T47D (cell line): ENCODE measurements at regions not wholly inside any gene's neighbourhood (a gene's known extent, or its start where the extent isn't known, plus 50 kb on each side); places are given as distances from the start of the nearest gene placed in this dataset.
A peak's percentile ranks its signal among the peaks of the same experiment; 100 is the strongest.

Experiments used
- DNase-seq, 2 experiments: peaks; one replicate each; pipeline versions ENCODE4 v3.0.0 to v3.0.0-alpha.2; 2011 to 2012; ENCODE audit warnings: low read depth in 1 of 2, low spot score in 1 of 2
- JUND ChIP-seq: IDR thresholded peaks from 2 replicates; pipeline ENCODE4 v1.6.1; 2012; ENCODE audit warnings: low read depth
- in situ Hi-C: cut with HindIII; loops from 2 replicates; pipeline ENCODE4 v1.10.0; 2016; ENCODE audit warnings: low sequenced_read_pairs, low pct_unique_long_range_greater_than_20kb

- TF ChIP-seq JUND: no peak
- in situ Hi-C loops: no loop called here
- no peak for DNase-seq
Measured at GRCh38 chr5:53309653-53310052, 170.8 kb upstream of the FST start.

GRCh38 chr5:53311681-53312080, 168.7 kb upstream of the FST start:
- DNase-seq: no peak
- no peak for TF ChIP-seq JUND
- in situ Hi-C loops: no loop called here

GRCh38 chr5:53313145-53313544, 167.3 kb upstream of the FST start:
- in situ Hi-C loops: no loop called here
- DNase-seq: no peak
- TF ChIP-seq JUND: no peak

DNA sequence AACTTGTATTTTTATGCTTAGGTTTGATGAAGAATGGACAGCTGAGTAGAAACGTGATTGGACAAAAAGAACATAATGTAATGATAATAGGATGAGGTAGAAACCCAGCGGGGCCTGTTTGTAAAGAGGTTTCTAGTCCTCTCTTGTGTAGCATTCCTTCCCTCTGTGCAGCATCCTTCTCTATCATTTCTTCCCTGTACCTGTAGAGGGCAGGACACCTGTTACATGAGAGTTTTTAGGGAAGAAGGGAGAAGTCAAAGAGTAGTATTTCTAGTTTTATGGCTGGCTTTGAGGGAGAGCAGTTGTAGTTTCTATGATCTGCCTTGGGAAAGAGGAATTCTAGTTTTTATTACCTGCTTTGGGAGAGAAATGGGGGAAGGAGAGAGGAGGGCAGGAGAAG, 162.1 kb upstream of the FST start:
- DNase-seq: peak in 1 of 2 experiments; percentile 35
- in situ Hi-C loops: no loop called here
- TF ChIP-seq JUND: no peak

DNA sequence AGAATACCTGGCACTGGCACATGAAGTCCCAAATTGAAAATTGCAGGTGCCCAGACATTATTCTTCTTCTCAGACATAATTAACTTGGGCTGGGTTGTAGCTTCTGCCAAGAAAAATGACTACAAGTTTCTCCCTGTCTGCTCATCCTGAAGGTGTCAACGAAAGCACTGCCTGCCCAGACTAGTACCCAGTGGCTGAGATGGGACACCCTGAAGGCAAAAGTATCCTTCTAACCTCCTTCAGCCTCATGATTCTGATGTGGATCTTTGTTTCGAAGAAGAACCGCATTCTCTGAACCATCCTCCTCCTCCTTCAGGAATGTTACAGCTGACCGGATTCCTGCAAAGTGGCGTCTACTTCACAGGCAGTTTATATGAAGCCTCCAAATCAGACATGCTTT, 161.1 kb upstream of the FST start:
- no peak for DNase-seq
- no peak for TF ChIP-seq JUND
- in situ Hi-C loops: no loop called here

DNA sequence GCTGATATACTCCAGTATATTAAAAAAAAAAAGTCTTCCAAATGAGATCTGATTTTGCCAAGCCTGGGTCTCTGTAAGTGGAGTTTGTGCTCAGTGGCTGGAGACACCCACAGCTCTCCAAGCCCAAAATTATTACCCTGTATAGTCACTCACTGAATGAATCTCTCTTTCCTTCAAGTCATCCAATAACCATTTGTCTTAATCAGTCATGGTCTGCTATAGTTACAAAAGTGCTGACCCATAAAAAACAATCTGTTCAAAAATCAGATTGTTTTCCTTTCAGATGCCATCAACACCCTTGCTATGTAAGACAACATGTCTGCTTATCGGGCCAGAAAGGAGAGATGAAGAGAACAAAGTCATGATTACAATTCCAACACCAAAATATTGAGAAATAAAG, 159.4 kb upstream of the FST start:
- no peak for TF ChIP-seq JUND
- in situ Hi-C loops: no loop called here
- no peak for DNase-seq

- in situ Hi-C loops: no loop called here
- DNase-seq: no peak
- no peak for TF ChIP-seq JUND
Measured at GRCh38 chr5:53321721-53322120, 158.7 kb upstream of the FST start.

GRCh38 chr5:53322257-53322656, 158.2 kb upstream of the FST start:
- no peak for TF ChIP-seq JUND
- in situ Hi-C loops: no loop called here
- DNase-seq: no peak

DNA sequence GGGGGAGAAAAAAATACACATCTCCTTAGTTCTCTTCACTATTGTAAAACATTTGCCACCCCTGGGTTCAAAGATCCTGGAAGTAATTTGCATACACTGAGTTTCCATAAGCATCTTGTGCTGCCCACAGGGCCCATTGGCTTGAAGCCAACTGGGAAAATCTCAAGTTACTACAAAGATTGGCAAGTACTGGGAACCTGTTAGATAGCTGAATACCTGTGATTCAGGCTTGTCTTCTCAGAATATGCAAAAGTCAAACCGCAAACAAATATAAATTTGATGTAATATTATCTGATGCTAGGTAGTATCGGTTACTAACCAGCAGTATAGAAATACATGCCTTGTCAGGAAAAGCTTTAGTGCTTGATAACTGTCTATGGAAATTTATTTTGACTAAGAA, 156.9 kb upstream of the FST start:
- no peak for DNase-seq
- in situ Hi-C loops: no loop called here
- no peak for TF ChIP-seq JUND

DNA sequence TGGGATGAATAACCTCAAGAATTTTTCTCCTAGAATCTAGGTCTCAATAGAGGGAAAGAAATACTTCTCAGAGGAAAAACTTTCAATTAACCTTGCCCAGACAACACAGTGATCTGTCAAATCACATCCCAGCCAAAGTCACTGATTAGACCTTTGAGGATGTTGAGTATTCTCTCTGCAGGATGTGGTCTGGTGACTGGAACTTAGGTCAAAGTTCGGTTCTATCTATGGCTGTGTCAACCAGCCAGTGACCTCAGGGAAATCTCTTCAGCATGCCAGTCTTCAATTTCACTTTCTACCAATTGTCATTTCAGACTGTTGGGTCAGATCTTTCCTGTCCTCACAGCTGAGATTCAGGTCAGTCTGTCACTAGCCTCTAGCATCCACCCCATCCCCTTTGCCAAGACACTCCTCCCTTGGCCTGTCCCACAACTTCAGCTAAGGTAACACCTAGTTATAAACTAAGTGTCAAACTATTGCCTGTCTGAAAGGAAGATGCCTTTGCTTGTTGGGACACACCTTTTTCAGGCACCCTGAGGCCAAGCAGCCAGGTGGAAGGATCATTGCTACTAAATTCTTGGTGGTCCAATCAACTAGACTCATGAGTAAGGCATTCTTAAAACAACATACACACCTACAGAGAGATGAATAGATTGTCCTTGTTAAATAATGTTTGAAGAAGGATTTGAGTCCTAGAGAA, 156.3 kb upstream of the FST start:
- DNase-seq: no peak
- in situ Hi-C loops: no loop called here
- TF ChIP-seq JUND: no peak

GRCh38 chr5:53326424-53327153, 153.8 kb upstream of the FST start:
- in situ Hi-C loops: no loop called here
- TF ChIP-seq JUND: no peak
- no peak for DNase-seq

DNA sequence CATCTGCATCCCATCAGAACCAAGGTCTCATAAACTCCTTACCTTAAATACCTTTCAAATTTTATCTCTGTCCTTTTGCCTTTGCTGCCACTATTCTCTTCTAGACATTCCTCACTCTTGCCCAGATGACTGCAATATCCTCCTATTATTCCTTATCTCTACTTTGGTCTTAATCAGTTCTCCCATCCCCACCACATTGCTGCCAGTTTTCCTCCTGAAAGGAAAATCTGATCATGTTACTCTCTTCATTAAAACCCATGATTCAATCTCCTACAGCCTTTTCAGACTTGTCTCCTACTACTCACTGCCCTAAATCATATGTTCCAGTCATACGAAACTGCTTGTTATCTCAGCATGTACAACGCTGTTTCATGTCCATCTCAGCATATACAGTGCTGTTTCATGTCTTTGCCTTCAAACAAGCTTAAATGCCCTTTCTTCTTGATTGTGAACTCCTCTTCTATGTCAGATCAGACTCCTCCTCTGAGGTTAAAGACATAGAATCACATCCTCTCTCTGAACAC, 152.6 kb upstream of the FST start:
- in situ Hi-C loops: no loop called here
- TF ChIP-seq JUND: no peak
- no peak for DNase-seq

DNA sequence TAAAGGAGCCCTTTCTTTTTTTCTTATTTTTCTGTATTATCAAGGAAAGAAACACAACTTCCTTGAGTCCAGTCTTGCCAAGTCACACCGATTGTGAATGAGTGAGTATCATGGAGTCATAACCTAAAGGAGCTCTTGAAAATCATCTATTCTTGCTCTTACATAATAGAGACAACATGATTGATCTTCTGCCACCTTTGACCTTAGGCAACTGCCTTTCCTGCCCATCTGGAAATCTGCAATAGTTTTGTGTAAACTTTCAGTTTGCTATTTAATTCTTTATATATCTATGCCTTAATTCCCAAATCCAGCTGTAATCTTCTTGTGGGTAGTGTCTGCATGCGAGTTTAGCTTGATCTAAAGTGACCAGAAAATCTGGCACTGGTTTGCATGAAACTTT, 149.9 kb upstream of the FST start:
- DNase-seq: no peak
- TF ChIP-seq JUND: no peak
- in situ Hi-C loops: no loop called here

- TF ChIP-seq JUND: no peak
- no peak for DNase-seq
- in situ Hi-C loops: no loop called here
Measured at GRCh38 chr5:53331463-53331862, 149.0 kb upstream of the FST start.
